GM12875 (cell line): ENCODE measurements at regions not wholly inside any gene's neighbourhood (a gene's known extent, or its start where the extent isn't known, plus 50 kb on each side); places are given as distances from the start of the nearest gene placed in this dataset.

Experiments used
- H3K4me3 ChIP-seq: one replicate; pipeline ENCODE4 v1.5.1; 2011; ENCODE audit warnings: low read depth, low read length, control low read depth
- TF ChIP-seq, protein P1 (sequence below): IDR thresholded peaks from 2 replicates; pipeline ENCODE4 v1.5.1; 2011; ENCODE audit warnings: low read depth, mild to moderate bottlenecking, control low read depth, inconsistent platforms, low read length, moderate library complexity, borderline replicate concordance; ENCODE audit not compliant: insufficient read depth

GRCh38 chr3:18113417-18113816, 311.7 kb downstream of the SATB1 start:
- TF ChIP-seq, protein P1, sequence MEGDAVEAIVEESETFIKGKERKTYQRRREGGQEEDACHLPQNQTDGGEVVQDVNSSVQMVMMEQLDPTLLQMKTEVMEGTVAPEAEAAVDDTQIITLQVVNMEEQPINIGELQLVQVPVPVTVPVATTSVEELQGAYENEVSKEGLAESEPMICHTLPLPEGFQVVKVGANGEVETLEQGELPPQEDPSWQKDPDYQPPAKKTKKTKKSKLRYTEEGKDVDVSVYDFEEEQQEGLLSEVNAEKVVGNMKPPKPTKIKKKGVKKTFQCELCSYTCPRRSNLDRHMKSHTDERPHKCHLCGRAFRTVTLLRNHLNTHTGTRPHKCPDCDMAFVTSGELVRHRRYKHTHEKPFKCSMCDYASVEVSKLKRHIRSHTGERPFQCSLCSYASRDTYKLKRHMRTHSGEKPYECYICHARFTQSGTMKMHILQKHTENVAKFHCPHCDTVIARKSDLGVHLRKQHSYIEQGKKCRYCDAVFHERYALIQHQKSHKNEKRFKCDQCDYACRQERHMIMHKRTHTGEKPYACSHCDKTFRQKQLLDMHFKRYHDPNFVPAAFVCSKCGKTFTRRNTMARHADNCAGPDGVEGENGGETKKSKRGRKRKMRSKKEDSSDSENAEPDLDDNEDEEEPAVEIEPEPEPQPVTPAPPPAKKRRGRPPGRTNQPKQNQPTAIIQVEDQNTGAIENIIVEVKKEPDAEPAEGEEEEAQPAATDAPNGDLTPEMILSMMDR: no peak
- no peak overlapping the region for H3K4me3 ChIP-seq

DNA sequence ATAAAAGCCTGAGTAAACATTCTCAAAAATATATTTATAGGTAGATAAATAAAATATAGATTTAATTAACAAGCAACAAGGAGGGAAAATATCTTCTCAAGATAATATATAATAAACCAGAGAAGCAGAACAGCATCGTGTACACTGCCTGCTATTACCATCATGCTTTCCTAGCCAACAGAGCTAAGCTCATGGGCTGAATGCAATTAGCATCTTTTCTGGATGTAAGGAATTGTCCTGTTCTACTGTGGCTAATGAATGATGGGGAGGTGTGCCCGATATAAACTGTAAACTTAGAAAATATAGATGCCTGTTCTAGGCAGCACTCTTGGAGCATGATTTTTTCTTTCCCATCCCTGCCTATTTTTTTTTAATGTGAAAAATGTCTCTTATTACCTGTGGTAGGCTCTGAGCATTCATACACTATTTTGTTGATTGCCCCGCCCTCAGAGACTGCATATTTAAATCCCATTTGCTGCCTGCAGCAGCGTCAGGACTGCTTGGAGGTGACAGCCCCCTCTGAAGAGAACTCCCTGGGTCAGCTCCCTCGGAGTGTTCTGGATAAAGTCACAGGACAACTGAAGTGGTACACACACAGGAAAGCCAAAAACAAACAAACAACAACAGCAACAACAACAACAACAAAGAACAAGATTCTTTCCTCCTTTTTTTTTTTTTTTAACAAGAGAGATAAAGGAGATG, 312.3 kb downstream of the SATB1 start:
- H3K4me3 ChIP-seq: no peak overlapping the region
- TF ChIP-seq, protein P1: no peak

DNA sequence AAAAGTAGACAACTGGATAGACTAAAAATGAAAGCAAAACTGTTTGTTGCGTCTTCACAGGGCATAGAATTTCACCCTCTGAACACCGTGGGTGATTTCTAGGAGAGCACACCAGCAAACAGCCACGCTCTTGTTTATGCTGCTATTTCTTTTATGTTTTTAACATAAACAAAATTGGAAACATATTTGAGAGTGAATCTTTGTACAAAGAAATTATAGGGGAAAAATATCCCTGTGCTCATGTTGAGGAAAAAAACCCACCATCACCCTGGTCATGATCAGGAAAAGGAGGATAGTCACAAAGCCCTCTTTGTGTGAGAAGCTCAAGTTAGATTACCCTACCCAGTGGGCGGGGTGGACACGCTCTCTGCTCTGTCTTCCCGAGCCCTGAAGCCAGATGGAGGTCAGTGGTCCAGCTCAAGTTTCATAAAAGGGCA, 313.3 kb downstream of the SATB1 start:
- TF ChIP-seq, protein P1: no peak
- no peak overlapping the region for H3K4me3 ChIP-seq

DNA sequence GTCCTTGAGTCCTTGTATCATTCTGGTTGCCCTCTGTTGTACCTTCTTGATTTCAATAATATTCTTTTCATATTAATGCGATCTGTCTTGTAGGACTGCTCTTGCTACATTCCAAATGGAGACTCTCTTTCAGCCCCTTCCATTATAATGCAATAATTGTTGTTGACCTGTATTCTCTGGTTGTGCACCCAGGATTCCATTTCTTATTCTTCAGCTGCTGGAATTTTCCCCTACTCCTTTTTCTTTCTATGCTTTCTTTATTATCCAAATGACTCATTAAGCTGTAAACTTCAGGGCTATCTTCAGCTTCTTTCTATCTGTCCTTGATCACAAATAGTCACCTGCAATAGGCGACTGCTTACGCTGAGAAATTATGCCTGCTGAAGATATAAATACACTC, 321.5 kb downstream of the SATB1 start:
- H3K4me3 ChIP-seq: no peak overlapping the region
- TF ChIP-seq, protein P1: no peak

GRCh38 chr3:18100121-18100520, 325.0 kb downstream of the SATB1 start:
- no peak overlapping the region for H3K4me3 ChIP-seq
- TF ChIP-seq, protein P1: no peak

- TF ChIP-seq, protein P1: no peak
- H3K4me3 ChIP-seq: no peak overlapping the region
Observed at GRCh38 chr3:18099611-18100010, 325.5 kb downstream of the SATB1 start.

DNA sequence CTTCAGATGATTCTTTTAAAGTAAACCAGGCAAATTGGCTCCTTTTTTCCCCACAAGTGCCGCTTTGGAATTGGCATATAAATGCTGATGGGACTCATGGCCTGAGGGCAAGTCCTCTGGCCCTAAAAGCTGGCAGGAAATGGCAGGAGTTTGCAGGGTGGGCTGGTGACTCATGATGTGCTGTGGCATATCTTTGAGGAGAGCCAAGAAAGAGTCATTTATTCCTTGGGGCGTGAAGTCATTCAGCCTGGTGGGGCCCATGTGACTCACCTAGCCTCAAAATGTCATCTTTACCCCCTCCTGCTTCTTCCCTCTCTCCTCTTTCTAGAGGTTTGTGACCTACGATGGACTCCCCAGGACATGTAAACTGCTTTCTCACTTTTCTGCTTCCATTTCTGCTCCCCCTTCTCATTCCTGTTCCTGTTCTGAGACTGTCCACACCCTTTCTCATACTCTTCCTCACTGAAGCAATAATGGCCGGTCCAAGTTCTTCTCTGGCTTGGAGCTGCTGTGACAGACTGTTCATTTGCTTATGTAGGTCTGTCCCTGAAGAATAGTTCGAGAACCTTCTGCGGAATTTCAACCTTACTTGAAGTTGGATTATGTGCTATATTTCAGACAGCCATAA, 326.1 kb downstream of the SATB1 start:
- TF ChIP-seq, protein P1: no peak
- H3K4me3 ChIP-seq: no peak overlapping the region
